ENCODE measurements at regions not wholly inside any gene's neighbourhood (a gene's known extent, or its start where the extent isn't known, plus 50 kb on each side); places are given as distances from the start of the nearest gene placed in this dataset.

DNA sequence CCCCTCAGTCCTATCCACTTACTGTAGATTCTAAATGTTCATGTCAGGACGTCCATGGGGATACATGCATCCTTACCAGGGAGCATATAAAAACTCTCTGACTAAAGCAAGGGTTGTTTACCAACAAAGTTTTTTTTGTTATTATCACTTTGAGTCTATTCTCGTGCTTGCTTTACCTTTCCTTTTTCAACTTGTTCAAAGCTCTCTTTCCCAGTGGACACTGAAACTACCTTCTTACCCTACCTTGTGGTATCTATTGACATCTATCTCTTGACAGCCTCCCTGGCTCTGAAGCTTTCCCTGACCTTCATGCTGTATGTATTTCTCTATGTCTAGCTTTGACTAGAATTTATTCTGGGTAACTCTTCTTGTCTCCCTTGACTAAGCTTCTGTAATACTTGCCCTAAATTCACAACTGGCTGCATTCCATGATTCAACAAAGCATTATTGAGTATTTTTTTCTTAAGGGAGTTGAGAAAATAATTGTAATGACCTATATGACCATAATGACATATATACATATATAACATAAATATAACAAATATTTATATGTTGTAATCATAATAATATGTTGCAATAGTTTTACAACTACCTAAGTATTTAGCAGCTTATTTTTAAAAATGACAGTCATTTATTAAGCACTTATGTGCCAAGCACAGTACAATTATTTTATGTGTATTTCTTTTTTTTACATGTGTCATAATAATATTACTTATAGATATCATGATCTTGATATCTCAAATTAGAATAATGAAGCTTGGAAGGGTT lies 403.4 kb upstream of the SPRY2 start:
- DNase-seq (ENCODE audit: low read depth, low spot score), result no peak
- no peak overlapping the region for H2AFZ ChIP-seq (ENCODE audit: low read depth, low read length)
- POLR2A ChIA-PET, result no interaction called here
- H4K20me1 ChIP-seq (replicated peaks; ENCODE audit: control insufficient read depth, extremely low read depth, insufficient read depth, low read length), result no peaks in the 10 kb centered on the region
- TF ChIP-seq, protein P1, sequence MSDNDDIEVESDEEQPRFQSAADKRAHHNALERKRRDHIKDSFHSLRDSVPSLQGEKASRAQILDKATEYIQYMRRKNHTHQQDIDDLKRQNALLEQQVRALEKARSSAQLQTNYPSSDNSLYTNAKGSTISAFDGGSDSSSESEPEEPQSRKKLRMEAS (IDR thresholded peaks at IDR 0.05; ENCODE audit: insufficient read depth, insufficient read length), result no peak
- TF ChIP-seq MYC (IDR thresholded peaks at IDR 0.05; ENCODE audit: low read depth, low read length) (no peak), GATA2 (IDR thresholded peaks at IDR 0.05; ENCODE audit: insufficient read depth, insufficient read length, low read depth, low read length) (no peak), JUN (IDR thresholded peaks at IDR 0.05; ENCODE audit: borderline replicate concordance, insufficient read depth, insufficient read length, low read depth) (no peak), FOS (IDR thresholded peaks at IDR 0.05; ENCODE audit: borderline replicate concordance, insufficient read depth, low read length) (no peak), POLR2AphosphoS5 (IDR thresholded peaks at IDR 0.05; ENCODE audit: insufficient read depth, low read depth, low read length) (no peak), POLR2A (IDR thresholded peaks at IDR 0.05; ENCODE audit: low read depth, low read length) (no peak)
- TF ChIP-seq, protein P2, sequence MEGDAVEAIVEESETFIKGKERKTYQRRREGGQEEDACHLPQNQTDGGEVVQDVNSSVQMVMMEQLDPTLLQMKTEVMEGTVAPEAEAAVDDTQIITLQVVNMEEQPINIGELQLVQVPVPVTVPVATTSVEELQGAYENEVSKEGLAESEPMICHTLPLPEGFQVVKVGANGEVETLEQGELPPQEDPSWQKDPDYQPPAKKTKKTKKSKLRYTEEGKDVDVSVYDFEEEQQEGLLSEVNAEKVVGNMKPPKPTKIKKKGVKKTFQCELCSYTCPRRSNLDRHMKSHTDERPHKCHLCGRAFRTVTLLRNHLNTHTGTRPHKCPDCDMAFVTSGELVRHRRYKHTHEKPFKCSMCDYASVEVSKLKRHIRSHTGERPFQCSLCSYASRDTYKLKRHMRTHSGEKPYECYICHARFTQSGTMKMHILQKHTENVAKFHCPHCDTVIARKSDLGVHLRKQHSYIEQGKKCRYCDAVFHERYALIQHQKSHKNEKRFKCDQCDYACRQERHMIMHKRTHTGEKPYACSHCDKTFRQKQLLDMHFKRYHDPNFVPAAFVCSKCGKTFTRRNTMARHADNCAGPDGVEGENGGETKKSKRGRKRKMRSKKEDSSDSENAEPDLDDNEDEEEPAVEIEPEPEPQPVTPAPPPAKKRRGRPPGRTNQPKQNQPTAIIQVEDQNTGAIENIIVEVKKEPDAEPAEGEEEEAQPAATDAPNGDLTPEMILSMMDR (IDR thresholded peaks at IDR 0.05; ENCODE audit: extremely low read depth in 1 of 2, insufficient read depth in 1 of 2, low read depth in 1 of 2, low read length in 2 of 2), result no peak
- peaks cover 7% of the 10 kb centered on the region for H3K4me1 ChIP-seq (ENCODE audit: control insufficient read depth, extremely low read depth, insufficient read depth, low read length)
- no peaks in the 10 kb centered on the region for H3K9me3 ChIP-seq (replicated peaks; ENCODE audit: control insufficient read depth, insufficient read depth, low read length)
- no peak overlapping the region for H3K9ac ChIP-seq (replicated peaks; ENCODE audit: extremely low read depth, insufficient read depth, low read length)
- no peaks in the 10 kb centered on the region for H3K9me1 ChIP-seq (replicated peaks; ENCODE audit: control insufficient read depth, extremely low read depth, insufficient read depth, low read length)
- no peaks in the 10 kb centered on the region for H3K27me3 ChIP-seq (ENCODE audit: control insufficient read depth in 2 of 2, insufficient read depth in 2 of 2, low read length in 2 of 2)
- H3K4me2 ChIP-seq (ENCODE audit: insufficient read depth, low read length), result no peak overlapping the region
- no TSS peak for BruUV-seq (replicated peaks)
- no peaks in the 10 kb centered on the region for H3K36me3 ChIP-seq (ENCODE audit: control insufficient read depth in 2 of 2, extremely low read depth in 1 of 2, insufficient read depth in 2 of 2, low read length in 2 of 2)
- dilution Hi-C loops (cut with MboI; ENCODE audit: extremely low pct_ligation_motif_present, low sequenced_read_pairs) (no loop called here), intact Hi-C loops (cut with micrococcal nuclease) (loop anchor here (5.0 kb wide), 1 partner anchor 213 kb away; no protein-coding TSS in a partner anchor)
- CTCF ChIA-PET, result interaction anchor here (1.4 kb wide), 1 partner anchor 10 kb away, joined by 3 read pairs; no protein-coding TSS in a partner anchor
- no peak overlapping the region for H3K27ac ChIP-seq (ENCODE audit: insufficient read depth, low read depth, low read length)
- no peak overlapping the region for H3K4me3 ChIP-seq (replicated peaks in 1 of 3; ENCODE audit: insufficient read depth in 1 of 3, low read depth in 1 of 3, low read length in 3 of 3)
- no peak for FAIRE-seq
- no peaks in the 10 kb centered on the region for H3K79me2 ChIP-seq (ENCODE audit: control insufficient read depth, insufficient read depth, low read length)

All from endothelial cell of umbilical vein (primary cell).